RPMI7951 (cell line): ENCODE measurements at regions not wholly inside any gene's neighbourhood (a gene's known extent, or its start where the extent isn't known, plus 50 kb on each side); places are given as distances from the start of the nearest gene placed in this dataset.

Source experiments
- DNase-seq: peaks from one replicate; pipeline ENCODE4 v3.0.0-alpha.2; 2012; ENCODE audit warnings: low read depth

DNA sequence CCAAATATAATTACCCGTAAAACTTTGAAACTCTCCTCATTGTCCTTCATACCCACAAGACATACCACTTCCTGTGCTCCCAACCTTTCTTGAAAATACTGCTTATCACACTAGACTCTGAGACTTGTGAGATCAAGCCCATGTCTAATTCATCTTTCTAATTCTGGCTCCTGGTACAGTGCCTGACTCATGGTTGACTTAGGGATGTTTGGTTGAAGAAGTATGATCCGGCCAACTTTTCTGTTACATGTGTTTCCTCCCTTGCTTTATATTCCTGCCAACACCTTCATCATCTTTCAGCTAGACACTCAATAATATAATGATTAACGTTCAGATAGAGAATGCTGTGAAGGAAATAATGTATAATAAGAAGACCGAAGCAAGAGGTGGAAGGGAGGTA lies 58.2 kb downstream of the MEX3B start:
- no peak for DNase-seq

DNA sequence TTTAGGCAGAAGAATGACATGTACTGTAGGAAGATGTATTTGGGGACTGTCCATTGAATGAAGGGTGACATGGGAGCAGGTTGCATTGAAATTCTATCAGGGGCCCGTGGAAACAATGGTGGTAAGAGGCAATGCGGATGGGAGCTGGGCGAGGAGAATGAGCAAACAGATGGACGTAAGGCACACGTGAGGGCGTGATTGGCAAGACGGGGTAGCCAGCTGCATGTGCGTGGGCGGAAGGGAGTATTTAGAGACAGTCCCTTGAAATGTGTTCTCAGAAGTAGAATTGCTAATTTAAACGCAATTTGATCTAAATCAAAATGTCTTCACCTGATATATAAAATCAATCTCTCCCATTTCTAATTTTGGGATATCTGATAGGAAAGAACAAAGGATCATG lies 62.3 kb downstream of the MEX3B start:
- DNase-seq: no peak

DNA sequence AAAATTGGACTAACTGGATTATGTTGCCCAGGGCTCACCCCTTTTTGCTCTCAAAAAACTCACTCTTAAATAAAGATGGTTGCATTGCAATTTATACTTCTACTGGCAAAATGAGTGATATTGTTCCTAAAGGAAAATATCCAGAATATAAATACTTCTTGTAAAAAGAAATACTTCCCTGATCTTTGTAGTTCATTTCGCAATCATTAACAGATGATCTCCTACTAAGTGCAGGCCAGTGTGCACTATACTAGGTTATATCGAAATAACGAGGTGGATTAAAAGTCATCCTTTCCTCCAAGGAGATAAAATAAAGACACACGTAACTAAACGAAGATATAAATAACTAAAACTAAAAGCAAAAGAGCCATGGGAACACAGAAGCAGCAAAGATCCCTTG lies 63.0 kb downstream of the MEX3B start:
- DNase-seq: no peak

DNA sequence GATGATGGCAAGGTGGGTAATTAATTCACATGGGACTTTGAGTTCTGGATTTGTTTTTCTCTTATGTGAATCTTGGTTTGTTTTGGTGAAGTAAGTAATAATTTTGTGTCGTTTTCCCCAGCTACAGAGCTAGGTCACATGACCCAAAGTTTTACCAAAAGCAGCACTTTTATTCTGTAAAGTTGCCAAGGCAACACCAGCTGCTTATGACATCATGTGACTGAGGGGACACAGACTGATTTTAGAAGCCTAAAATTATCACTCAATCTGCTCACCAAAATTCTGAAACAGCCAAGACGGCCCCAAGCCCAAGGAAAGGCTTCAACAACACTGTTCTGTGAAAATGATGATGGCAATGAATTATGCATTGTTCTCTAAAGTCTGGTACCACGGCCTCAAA lies 63.9 kb downstream of the MEX3B start:
- DNase-seq: no peak

DNA sequence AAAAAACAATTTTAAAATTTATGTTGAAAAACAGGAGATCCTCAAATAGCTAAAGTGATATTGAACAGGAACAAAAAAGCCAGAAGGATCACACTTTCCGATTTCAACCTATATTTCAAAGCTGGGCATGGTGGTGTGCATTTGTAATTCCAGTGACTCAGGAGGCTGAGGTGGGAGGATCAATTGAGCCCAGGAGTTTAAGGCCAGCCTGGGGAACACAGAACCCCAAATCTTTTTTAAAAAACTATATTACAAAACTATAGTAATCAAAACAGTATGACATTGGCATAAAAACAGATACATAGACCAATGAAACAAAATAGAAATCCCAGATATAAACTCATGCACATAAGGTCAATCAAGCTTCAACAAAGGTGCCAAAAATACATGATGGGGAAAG lies 68.4 kb downstream of the MEX3B start:
- DNase-seq: no peak

DNA sequence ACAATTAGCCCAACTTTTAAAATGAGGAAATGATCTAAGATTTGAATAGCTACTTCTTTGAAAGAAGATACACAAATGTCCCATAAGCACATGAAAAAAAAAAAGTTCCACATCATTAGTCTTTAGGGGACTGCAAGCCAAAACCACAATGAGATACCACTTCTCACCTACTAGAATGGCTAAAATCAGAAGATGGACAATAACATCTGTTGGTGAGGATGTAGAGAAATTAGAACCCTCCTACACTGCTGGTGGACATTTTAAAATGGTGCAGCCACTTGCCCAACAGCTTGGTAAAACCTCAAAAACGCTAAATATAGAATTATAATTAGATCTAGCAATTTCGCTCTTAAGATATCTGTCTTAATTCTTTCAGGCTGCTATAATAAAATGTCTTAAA lies 77.1 kb downstream of the MEX3B start:
- no peak for DNase-seq

DNA sequence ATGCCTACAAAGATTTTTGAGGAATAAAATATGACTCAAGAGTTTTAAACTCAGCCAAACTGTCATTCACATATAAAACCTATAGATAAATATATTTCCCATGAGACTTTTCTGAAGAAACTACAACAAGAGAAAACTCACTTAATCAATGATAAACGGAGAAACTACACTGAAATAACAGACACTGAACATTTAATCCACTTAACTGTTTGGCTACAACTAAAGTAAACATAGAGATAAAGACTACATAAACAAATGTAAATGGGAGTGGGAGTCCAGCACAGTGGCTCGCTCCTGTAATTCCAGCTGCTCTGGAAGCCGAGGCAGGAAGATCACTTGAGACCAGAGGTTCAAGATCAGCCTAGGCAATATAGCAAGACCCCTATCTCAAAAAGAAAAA lies 79.2 kb downstream of the MEX3B start:
- no peak for DNase-seq

DNA sequence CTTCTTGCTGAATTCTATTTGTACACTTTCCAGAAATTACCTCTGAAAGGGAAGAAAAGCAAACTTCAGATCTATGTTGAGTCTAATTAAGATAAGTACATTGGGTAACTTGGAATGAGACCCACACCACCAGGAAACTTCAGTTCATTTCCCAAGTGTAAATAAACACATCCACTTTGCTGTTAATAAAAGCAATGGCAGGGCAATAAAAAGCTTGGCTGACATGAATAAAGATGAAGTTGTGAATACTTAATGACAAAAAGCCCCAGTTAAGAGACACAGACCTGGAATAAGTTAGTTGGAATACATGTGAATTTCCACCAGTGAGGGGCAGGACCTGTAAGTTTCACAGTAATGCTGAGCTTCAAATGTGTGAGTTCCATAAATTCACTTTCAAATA lies 83.3 kb downstream of the MEX3B start:
- no peak for DNase-seq

DNA sequence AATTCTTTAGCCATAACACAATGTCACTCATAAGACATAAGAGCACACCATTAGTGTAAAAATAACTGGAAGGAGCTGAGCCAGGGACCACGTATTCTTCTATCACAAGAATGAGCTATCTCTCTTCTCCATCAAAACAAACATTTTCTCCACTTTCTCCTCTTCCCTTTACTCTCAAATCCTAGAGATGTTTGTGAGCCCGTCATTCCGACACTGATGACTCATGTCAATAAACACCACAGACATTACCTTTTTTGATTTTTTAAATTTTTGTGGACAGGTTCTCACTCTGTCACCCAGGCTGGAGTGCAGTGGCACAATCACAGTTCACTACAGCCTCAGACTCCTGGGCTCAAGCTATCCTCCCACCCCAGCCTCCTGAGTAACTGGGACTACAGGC lies 86.6 kb downstream of the MEX3B start:
- no peak for DNase-seq

DNA sequence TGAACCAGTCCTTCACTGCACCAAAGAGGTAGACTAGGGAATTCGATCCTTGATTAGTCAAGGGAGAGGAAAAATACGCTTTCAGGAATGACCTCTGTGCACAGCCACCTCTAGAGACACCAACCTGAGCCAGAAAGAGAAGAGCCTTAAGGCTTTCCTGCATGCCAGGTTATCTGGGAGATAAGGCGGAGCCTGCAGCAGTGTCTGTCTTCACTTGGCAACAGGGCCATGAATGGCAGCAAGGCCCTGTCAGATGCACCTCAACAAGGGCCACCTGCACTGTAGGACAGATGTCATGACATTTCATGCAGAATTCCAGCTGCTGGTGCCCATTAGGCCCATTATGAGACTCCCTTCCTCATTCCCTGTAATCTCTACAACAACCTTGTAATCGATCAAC lies 88.1 kb downstream of the MEX3B start:
- DNase-seq: no peak

DNA sequence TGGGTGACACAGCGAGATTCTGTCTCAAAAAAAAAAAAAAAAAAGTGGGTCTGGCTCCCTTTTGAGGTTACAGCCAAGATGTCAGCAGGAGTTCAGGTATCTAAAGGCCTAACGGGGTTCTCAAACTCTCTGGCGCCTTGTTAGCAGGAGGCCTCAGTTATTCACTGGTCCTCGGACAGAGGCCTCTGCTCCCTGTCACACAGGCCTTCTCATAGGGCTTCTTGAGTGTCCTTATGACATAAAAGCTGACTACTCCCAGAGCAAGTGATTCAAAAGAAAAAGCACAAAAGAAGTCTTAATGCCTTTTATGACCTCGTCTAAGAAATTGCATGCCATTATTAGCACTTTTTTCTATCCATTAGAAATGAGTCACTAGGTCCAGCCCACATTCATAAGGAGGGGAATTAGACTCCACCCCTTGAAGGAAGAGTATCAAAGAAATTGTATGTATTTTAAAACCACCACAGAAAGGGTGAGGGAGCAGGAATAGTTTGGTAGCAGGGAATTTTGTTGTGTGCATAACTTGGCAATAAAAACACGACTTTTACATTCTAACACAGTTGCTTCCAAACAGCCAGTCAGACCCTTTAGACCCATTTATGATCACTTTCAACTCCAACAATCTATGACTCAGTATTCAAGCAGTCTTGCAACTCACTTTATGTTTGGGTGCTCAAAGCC lies 90.3 kb downstream of the MEX3B start:
- DNase-seq: no peak

DNA sequence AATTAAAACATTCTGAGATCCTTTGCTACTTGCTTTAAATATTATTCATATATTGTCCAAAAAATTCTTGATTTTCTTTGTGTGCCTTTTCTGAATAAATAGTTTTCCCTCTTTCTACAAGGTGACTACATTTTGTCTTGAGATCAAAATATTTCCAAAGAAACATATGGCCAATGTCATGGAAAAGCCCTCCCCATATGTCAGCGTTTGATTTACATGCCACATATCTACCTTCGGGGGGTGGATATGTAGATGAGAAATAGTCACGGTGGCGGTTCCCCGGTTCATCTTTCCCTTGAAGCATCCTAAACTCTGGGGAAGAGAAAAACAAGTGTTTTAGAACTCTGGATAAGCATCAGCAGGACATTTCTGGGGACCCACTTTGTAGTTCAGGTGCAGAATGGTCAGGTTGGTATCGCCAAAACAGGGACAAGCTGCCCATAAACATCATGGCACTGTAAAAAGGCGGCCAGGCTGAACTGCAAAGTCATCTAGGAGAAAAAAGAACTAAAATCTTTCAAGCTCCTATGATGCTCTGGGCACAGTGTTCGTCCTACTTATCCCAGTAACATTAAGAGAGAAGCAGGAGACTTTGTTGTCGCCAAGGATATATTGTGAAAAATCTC lies 91.5 kb downstream of the MEX3B start:
- no peak for DNase-seq

DNA sequence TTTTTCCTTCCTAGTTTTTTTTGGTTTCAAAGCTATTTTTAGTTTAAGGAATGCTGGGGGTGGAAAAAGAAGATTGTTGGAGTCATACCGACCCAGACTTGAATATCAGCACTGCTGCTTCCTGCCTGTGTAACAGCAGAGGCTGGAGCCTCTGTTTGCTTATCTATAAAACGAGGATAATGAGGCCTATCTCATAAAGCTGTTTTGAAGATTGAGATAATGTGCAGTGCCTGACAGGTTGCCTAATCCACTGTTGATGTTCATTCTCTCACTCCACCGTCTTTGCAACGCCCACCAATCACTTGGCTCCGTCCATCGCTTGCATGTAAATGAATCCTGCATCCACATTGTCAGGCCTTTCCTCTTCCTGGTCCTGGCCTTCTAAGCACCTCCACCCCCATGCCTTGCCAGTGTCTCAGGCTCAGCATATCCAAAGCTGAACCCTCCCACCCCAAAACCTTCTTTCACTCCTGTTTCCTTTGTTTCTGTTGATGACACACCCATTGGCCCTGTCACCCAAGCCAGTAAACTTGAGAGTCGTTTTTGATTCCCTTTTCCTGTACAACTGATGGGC lies 94.9 kb downstream of the MEX3B start:
- DNase-seq: no peak

DNA sequence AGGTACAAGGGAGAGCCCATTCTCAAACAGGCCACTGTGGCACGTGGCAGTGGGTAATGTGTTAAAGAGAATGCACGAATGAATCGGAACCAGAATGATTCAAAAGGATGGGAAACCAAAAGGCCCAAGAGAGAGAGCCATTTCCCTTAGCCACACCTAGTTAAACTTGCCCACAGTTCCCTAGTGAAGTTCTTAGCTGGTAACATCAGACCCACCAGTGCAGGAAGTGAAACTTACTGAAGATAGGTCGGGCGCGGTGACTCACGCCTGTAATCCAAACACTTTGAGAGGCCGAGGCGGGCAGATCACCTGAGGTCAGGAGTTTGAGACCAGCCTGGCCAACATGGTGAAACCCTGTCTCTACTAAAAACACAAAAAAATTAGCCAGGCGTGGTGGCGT lies 97.1 kb downstream of the MEX3B start:
- peak; percentile 4 for DNase-seq

DNA sequence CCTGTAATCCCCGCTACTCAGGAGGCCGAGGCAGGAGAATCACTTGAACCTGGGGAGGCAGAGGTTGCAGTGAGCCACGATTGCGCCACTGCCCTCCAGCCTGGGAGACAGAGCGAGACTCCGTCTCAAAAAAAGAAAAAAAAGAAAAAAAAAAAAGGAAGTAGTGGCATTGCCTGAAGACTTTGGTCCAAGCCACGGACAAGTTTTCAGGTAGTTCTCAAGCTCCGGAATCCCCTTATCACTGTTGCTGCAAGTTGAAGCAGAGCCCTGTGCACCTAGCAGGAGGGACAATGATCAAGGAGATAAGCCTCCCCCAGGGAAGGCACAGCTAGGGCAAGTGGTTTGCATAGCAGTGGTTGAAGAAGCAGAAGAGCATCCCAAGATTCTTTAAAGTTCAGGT lies 97.6 kb downstream of the MEX3B start:
- DNase-seq: no peak

DNA sequence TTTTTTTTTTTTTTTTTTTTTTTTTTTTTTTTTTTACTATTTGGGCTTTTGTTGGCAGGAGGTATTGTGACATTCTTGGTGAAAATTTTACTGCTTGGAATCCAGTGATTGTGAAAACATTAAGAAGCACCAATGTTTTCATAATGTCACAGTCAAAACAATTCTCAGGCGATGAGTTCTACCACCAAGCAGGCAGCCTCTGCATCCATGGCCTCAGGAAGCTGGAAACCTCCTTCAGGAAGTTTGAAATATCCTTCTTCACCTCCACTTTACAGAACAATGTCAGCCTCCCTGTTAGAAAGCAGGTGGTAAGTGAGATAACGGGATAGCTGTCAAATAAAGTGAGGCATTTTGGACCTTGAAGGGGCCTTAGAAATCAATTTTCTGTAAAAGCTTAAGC lies 98.3 kb downstream of the MEX3B start:
- DNase-seq: no peak

DNA sequence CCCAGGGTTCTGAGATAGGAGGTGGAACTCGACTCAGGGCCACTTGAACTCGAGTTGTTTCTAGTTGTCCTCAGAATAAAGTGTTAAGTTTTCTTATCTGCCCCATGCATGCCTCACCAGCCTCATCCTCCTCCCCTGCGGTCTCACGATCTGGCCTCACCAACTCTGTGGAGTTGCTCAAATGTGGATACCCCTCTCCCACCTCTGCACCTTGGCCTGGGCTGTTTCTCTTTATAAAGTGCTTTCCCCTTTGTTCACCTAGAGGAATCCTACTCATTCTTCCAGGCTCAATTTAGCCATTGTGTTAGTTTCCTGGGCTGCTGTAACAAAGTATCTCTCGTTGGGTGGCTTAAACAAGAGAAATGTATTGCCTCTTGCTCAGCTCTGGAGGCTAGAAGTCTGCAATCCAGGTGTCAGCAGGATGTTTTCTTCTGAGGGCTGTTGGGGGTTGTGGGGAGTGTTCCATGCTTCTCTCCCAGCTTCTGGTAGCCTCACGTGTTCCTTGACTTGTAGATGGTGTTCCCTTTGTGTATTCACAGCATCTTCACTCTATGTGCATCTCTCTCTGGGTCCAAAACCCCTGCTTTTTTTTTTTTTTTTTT lies 100.7 kb downstream of the MEX3B start:
- DNase-seq: no peak

DNA sequence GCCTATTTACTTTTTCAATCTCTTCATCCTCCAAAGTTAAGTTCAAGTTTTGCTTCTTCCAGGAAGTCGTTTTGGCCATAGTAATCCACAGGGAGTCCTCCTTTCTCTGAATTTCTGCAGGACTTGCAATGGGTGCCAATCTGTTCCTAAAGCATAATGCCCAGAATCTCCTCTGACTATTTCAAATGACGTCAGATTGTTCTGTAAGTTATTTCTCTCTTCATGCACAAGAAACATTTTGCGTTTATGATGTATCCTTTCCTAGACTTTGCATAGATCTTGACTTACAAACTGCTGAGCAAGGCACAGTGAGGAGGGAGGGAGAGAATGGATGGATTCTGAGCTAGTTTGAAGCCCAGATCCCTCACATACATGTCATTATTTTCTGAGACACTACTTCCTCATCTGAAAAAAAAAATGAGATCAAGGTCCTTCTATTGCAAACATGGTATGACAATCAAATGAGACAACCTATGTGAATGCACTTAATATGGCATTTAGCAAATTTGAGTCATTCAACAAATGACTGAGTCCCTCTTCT lies 103.1 kb downstream of the MEX3B start:
- DNase-seq: no peak

DNA sequence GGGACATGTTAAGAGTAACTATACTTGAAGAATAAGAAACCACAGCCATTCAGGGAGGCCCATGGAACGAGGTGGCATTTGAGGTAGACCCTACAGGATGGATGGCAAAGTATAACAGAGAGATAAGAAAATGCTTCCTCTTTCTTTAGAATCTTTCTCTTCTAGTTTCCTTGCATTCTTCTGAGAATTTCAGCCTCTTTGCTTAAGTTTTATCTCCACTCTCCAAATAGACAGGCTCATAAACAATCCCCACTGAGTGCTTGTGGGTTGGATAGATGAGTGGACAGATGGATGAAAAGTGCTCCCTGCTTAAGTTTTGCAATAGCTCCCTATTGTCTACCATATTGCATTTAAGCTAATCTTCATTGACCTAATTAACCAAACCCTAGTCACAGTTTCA lies 103.7 kb downstream of the MEX3B start:
- no peak for DNase-seq

DNA sequence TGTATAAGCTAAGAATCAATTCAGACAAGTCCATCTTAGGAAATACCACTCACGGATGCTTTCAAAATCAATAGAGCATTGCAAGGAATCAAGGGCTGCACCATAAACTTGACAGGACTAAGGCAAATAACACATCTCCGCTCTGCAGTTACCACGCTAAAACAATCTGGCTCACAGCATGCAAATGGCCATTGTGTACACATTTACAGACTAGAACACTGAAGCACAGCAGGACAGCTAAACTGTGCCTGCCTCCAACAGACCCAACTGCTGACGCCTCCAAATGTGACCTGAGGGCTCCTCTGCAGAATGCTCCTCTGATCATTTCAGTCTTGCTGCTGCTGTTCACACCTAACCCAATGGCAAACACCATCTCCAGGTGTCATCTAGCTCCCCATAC lies 104.3 kb downstream of the MEX3B start:
- DNase-seq: no peak

DNA sequence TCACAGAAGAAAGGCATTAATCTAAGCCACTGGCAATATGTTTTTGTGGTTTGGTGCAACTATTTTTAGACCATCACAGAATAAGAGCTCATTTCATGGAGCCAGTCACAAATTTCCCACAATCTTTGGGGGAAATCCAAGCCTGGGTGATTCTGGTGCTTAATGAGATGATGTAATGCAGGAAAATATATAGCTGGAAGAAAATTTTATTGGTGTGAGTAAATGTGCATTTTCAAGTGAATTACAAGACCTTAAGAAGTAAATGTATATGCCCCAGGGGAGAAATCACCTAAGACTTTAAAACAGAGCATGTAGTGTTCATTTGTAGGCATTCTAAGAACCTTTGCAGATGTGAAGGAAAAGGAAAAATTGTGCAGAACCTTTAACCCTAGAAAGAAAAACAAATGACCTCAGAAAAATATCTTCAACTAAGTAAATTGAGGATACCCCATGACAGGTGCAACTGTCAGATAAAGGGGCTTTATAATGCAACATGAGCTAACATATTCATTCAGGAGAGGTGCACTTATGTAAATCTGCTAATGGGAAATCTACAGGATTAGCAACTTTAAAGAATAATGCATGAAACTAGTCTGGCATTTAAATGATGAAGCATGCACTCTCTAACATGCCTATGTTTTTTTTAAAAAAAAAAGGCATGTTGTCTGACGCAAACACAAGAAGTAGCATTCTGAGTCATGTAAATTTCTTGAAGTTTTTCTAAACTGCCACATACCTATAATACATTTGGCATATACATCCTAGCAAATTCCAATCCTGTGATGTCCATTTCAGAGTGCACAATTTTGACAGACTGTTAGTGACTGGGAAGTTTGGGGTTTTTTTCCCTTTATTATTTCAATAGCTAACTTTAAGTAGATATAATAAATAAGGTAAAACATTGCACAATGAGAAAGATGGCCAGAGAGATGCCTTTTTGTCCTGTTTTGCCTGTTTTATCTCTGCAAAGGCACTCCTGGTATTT lies 105.1 kb downstream of the MEX3B start:
- peak; percentile 13 for DNase-seq
